ENCODE measurements at regions not wholly inside any gene's neighbourhood (a gene's known extent, or its start where the extent isn't known, plus 50 kb on each side); places are given as distances from the start of the nearest gene placed in this dataset.

GRCh38 chr1:184919892-184920291 is 54.4 kb downstream of the NIBAN1 start:
- FAIRE-seq, result no peak

DNA sequence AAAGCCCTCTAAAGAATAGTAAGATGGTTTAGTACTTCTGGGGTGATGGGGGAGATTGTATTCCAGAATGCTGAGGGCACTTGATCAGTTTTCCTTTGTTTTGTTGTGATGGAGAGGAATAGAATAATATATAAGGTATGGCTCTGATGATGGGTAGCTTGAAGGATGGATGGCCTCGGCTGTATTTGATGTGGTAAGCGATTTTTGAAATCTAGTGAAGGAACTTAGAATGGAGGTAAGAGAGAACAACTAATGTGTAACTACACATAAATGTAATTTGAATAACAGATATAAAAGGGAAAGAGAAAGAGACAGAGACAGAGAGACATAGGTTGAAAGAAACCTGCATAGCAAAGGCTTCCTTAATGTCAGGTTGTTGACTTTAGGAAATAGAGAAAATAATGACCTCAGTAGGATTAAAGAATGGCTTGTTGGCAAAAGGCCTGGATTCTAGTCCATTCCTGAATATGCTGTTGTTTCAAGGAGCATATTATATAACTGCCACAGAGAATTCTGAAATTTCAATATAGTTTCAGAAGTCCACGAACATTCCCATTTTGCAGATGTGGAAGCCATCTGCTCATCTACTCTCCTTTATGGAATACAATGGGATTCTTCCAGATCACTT is 58.7 kb downstream of the NIBAN1 start:
- FAIRE-seq, result no peak

DNA sequence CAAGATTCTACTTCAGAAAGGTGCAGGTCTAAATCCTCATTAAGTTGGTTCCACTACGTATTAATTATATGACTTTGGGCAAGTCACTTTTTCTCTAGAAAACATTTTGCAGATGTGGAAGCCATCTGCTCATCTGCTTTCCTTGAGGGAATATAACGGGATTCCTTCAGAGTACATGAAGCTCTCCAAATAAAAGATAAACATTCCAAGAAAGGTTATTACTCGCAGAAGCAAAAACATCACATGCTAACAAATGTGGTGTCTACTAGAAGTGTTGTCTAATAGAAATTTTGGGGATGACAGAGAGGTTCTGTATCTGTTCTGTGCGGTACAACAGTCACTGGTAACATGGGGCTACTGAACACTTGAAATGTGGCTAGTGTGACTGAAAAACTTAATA is 60.2 kb downstream of the NIBAN1 start:
- no peak for FAIRE-seq

DNA sequence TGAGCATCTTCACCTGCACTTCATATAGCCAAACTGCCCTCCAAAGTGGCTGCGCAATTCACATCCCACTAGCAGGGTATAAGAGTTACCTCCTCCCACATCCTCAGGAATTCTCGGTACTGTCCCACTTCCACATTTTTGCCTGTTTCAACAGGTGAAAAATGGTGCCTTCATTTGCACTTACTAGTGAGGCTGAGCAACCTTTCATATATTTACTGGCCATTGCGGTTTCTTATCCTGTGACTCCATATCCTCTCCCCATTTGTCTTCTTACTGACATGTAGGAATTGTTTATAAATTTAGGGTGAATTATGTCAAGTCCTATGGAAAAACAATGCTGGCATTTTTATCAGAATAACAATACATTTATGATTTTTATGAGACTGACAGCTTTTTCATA is 61.9 kb downstream of the NIBAN1 start:
- no peak for FAIRE-seq

- FAIRE-seq, result peak; percentile 55
Measured at GRCh38 chr1:184911830-184912229, 62.5 kb downstream of the NIBAN1 start.

DNA sequence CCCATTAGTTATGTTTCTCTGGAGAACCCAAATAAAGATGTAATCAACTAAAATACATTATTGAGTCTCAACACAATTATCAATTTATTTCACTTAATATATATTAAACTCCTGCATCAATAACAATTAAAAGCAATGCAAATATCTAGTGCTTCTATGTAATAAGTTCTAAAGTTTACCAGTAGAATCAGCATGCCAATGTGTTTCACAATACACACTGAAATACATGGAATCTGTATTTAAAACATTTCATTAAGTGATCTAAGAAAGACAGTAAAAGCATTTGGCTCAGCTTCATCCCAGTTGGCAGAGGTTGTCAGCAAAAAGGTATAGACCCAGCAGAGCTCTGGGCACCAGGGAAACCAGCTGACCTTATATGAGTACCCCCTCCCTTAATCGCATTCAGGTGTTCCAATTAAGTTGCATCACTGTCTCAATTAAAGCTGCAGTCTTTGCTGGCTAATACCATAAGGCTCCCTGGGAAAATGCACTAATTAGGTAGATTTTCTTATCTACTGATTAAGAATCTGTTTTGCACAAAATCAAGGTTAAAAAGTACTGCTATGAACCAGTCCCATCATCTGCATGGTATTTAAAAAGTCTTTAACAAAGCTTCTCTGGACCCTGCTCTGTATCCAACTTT is 63.1 kb downstream of the NIBAN1 start:
- FAIRE-seq, result peak; percentile 26

DNA sequence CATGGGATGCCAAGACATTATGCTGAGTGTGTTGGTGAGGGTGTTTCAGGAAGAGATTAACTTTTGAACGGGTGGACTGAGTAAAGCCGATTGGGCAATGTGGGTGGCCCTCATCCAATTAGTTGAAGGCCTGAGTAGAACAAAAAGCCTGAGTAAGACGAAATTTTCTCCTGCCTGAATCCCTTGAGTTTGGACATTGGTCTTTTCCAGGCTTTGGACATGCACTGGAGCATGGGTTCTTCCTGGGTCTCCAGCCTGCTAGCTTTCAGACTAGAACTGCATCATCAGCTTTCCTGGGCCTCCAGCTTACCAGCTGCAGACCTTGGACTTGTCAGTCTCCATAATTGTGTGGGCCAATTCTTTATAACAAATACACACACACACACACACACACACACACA is 63.6 kb downstream of the NIBAN1 start:
- no peak for FAIRE-seq

GRCh38 chr1:184910005-184910404 is 64.3 kb downstream of the NIBAN1 start:
- FAIRE-seq, result no peak

DNA sequence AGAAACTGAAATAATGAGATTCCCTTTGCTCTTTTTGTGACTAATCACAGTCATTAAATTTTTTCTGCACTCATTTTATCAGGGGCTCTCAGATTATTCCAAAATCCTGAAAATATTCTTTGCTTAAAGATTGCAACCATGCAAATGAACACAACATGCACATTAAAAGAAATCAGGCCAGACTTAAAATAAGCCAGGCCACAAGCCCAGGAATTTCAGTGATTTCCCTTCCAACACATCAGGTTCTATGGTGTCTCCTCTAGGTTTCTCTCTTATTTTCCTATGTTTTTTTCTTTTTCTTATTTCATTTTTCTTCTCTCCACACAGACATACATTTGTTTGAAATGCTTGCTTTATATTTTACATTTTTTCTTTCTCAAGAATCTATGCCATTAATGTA is 65.3 kb downstream of the NIBAN1 start:
- no peak for FAIRE-seq

DNA sequence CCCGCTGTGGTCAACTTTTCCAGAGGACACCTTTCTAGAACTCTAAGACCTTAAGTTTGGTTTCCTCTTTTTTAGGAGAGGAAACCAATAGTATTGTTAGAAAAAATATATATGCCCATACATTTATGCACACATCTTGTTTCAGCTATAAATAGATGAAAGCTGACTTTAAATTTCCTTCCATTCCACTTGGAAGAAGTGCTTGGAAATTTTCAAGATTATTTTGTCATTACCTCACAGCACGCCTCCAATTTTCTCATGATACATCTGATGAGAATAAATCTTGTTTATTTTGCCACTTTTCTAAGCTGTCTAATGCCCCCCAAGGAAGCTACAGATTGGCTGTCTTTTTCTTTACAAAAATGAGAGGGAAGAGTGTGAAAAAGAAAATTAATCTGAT is 65.8 kb downstream of the NIBAN1 start:
- FAIRE-seq, result no peak

GRCh38 chr1:184907500-184907899 is 66.8 kb downstream of the NIBAN1 start:
- FAIRE-seq, result no peak

DNA sequence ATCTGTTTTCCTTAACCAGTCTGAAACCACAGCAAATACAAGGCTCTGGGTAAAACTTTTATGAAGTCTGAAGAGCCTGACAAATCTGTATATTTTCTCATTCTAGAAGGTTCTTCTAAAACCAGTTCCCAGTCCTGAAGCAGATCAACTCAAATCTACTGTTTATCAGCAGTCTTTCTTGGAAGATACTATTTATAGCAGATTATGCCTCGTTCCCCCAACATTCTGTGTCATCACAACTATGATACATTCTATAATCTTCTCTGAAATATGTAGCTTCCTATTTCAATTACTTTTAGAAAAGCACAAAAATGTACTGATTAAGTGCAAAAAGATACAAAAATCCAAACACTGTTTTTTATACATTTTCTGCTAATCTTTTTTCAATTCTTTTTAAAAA is 67.5 kb downstream of the NIBAN1 start:
- FAIRE-seq, result no peak

- FAIRE-seq, result no peak
Measured at GRCh38 chr1:184905601-184906322, 68.5 kb downstream of the NIBAN1 start.

DNA sequence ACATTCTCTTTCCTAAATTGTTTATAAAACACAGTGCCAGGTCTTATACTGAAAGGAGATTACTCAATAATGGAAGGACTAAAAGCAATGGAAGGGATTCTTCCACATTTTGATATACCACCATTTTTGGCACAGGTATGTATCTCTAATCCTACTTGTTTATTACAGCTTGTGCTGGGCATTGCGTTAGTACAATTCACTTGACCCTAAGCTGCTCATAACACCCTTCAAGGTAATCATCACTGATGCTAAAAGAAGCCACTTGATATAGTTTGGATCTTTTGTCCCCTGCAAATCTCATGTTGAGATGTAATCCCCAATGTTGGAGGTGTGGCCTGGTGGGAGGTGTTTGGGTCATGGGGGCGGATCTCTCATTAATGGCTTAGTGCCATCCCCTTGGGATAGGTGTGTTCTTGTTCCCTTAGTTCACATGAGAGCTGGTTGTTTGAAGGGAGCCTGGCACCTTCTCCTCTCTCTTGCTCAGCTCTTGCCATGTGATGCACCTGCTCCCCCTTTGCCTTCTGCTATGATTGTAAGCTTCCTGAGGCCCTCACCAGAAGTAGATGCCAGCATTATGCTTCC is 71.1 kb downstream of the NIBAN1 start:
- FAIRE-seq, result no peak

DNA sequence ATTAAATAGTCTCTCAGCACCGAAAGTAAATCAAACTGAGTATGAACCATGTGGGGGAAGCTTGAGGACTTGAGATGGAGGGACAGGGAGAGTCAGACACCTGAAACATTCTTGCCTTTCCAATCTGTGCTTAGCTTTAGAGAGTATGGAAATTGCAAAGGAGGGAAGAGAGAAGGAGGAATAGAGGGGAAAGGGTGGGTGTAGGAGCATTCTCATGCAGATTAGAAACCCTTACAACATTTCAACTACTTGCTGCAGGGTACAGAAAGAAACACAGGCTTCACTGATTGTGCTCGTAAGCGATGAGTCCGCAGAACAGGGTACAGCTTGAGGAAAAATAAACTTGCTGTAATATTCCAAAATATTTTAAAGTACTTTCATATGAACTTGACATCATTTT is 73.8 kb downstream of the NIBAN1 start:
- FAIRE-seq, result no peak

DNA sequence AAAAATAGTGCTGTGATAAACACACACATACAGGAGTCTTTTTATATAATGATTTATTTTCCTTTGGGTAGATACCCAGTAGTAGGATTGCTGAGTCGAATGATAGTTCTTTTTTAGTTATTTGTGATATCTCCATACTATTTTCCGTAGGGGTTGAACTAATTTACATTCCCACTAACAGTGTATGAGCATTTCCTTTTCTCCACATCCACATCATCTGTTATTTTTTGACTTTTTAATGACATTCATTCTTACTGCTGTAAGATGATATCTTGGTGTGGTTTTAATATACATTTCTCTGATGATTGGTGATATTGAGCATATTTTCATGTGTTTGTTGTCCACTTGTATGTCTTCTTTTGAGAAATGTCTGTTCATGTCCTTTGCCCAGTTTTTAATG is 78.3 kb downstream of the NIBAN1 start:
- no peak for FAIRE-seq

GRCh38 chr1:184895086-184895485 is 79.2 kb downstream of the NIBAN1 start:
- no peak for FAIRE-seq

GRCh38 chr1:184893695-184894094 is 80.6 kb downstream of the NIBAN1 start:
- no peak for FAIRE-seq

DNA sequence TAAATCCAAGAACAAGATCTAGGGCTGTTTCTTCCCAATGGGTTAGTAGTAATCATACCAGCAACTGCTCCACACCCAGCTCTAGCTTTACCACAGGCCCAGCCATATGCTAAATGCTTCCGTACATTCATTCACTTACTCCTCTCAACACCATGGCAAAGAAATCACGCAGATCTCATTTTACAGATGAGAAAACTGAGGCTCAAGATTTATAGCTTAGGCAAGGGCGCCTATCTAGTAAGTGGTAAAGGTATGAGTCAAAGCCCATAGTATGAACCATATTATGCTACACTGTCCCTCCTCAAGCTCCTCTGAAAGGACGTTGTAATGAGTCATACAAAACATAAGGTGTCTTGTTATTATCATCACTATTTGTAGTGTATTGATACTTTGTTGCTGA is 82.2 kb downstream of the NIBAN1 start:
- no peak for FAIRE-seq

DNA sequence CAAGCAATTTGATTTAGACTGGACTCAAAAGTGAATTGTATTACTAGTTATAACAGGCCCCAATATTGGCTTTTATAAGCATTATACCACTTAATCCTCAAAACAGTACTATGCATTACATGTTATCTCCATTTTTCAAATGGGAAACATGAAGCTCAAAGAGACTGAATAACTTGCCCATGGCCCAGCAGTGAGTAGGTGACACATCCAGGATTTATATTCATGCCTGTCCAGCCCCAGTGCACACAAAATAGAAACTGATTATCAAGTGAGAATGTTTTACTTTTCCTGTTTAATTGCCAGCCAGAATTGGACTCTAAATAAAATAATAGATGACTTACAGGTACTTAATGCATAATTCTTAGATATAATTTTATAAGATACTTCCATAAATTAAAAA is 82.9 kb downstream of the NIBAN1 start:
- no peak for FAIRE-seq

GRCh38 chr1:184890539-184890973 is 83.8 kb downstream of the NIBAN1 start:
- FAIRE-seq, result no peak

GRCh38 chr1:184889902-184890301 is 84.4 kb downstream of the NIBAN1 start:
- FAIRE-seq, result no peak

DNA sequence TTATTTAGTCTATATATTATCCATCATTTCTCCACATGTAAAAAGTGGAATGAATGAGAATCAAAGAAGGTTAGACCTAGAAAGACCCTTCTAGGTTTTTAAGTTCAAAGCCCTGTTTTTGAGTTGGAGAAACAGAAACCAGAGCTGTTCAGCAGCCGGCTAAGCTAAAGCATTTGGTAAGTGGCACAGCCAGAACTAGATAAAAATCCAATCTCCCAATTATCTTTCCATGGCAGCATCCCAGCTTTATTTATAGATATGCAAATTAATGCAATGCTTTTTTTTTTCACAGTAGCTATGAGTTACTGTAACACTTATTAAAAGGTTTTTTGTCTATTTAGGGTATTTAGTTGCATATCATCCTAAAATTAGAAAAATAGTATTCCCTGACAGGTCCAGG is 85.1 kb downstream of the NIBAN1 start:
- no peak for FAIRE-seq

- no peak for FAIRE-seq
Measured at GRCh38 chr1:184888505-184888904, 85.8 kb downstream of the NIBAN1 start.

Measured in TTC549 (cell line).